Erythroblast (primary cell): ENCODE measurements at regions not wholly inside any gene's neighbourhood (a gene's known extent, or its start where the extent isn't known, plus 50 kb on each side); places are given as distances from the start of the nearest gene placed in this dataset.

ENCODE experiments used
- GATA1 ChIP-seq: IDR thresholded peaks from 2 replicates; pipeline ENCODE4 v1.6.1; 2011; ENCODE audit warnings: low read depth, mild to moderate bottlenecking, control low read depth, low read length, moderate library complexity
- POLR2A ChIP-seq: IDR thresholded peaks from 2 replicates; pipeline ENCODE4 v1.6.1; 2011; ENCODE audit warnings: mild to moderate bottlenecking, low read length

- no peak for TF ChIP-seq POLR2A
- no peak for TF ChIP-seq GATA1
Observed at GRCh38 chr7:131613909-131614308, 57.5 kb upstream of the PODXL start.
